Endothelial cell of umbilical vein (primary cell): ENCODE measurements at regions not wholly inside any gene's neighbourhood (a gene's known extent, or its start where the extent isn't known, plus 50 kb on each side); places are given as distances from the start of the nearest gene placed in this dataset.

Experiments
- BruUV-seq: library from RNA; stranded (reverse); fragments of 400-500 nt; replicated peaks from 2 replicates; lab custom pipeline; 2021; lab: Mats Ljungman, UMichigan
- CTCF ChIA-PET: fragments of 300-600, 350-600 bp; sonication (Branson Sonifier 250); formaldehyde crosslinking; loops from one replicate; lab custom pipeline; 2021; ENCODE audit warnings: antibody characterized with exemption, inconsistent platforms; lab: Charles Lee
- POLR2A ChIA-PET: fragments of 300-600, 350-600 bp; sonication (Branson Sonifier 250); formaldehyde crosslinking; loops from one replicate; lab custom pipeline; 2021; ENCODE audit warnings: antibody characterized with exemption, inconsistent platforms; lab: Charles Lee
- DNase-seq: peaks from one replicate; pipeline ENCODE4 v3.0.0-alpha.2; 2011; ENCODE audit warnings: low read depth, low spot score
- FAIRE-seq: peaks from 2 replicates; lab custom pipeline; 2011; peaks lifted over from hg19 to GRCh38; lab: Jason Lieb, UNC
- H2AFZ ChIP-seq: 2 replicates; pipeline ENCODE4 v1.6.0; 2012; ENCODE audit warnings: low read depth, low read length, control low read depth, inconsistent platforms
- H3K27ac ChIP-seq: 2 replicates; pipeline ENCODE4 v1.5.1; 2011; ENCODE audit warnings: low read depth, mild to moderate bottlenecking, control low read depth, low read length, moderate library complexity; ENCODE audit not compliant: insufficient read depth
- H3K27me3 ChIP-seq, 2 experiments: 2 replicates each; pipeline versions ENCODE4 v1.6.0 to v1.6.1; 2011; ENCODE audit warnings: low read length in 2 of 2, mixed read lengths in 1 of 2; ENCODE audit not compliant: control insufficient read depth in 2 of 2, insufficient read depth in 2 of 2
- H3K36me3 ChIP-seq, 2 experiments: 2 replicates in 1 of 2; 3 replicates in 1 of 2; pipeline ENCODE4 v1.5.1; 2011; ENCODE audit warnings: low read length in 2 of 2, mild to moderate bottlenecking in 1 of 2, moderate library complexity in 1 of 2; ENCODE audit not compliant: control insufficient read depth in 2 of 2, insufficient read depth in 2 of 2; ENCODE audit errors: extremely low read depth in 1 of 2
- H3K4me1 ChIP-seq: 3 replicates; pipeline ENCODE4 v1.5.1; 2011; ENCODE audit warnings: mild to moderate bottlenecking, low read length; ENCODE audit not compliant: control insufficient read depth, insufficient read depth; ENCODE audit errors: extremely low read depth
- H3K4me2 ChIP-seq: 2 replicates; pipeline ENCODE4 v1.6.1; 2011; ENCODE audit warnings: low read length, control low read depth, mixed read lengths; ENCODE audit not compliant: insufficient read depth
- H3K4me3 ChIP-seq, 3 experiments: fragments of 200-600 bp in 1 of 3; sonication (generic), shearing (Covaris generic) in 1 of 3; replicated peaks in 1 of 3; 2 replicates each; pipeline ENCODE4 v1.5.1; 2011 to 2016; ENCODE audit warnings: control low read depth in 3 of 3, low read length in 3 of 3, mild to moderate bottlenecking in 2 of 3, inconsistent platforms in 1 of 3, low read depth in 1 of 3, moderate library complexity in 1 of 3; ENCODE audit not compliant: insufficient read depth in 1 of 3
- H3K79me2 ChIP-seq: 2 replicates; pipeline ENCODE4 v1.6.0; 2012; ENCODE audit warnings: low read length, inconsistent platforms; ENCODE audit not compliant: control insufficient read depth, insufficient read depth
- H3K9ac ChIP-seq: replicated peaks from 2 replicates; pipeline ENCODE3; 2011; ENCODE audit warnings: low read length, control low read depth; ENCODE audit not compliant: insufficient read depth; ENCODE audit errors: extremely low read depth
- H3K9me1 ChIP-seq: replicated peaks from 3 replicates; pipeline ENCODE4 v1.6.0; 2011; ENCODE audit warnings: mild to moderate bottlenecking, low read length; ENCODE audit not compliant: control insufficient read depth, insufficient read depth; ENCODE audit errors: extremely low read depth
- H3K9me3 ChIP-seq: replicated peaks from 2 replicates; pipeline ENCODE4 v1.5.1; 2012; ENCODE audit warnings: low read length, inconsistent platforms; ENCODE audit not compliant: control insufficient read depth, insufficient read depth
- H4K20me1 ChIP-seq: replicated peaks from 2 replicates; pipeline ENCODE3; 2011; ENCODE audit warnings: mild to moderate bottlenecking, low read length; ENCODE audit not compliant: control insufficient read depth, insufficient read depth; ENCODE audit errors: extremely low read depth
- EZH2 ChIP-seq: IDR thresholded peaks from 2 replicates; pipeline ENCODE4 v1.6.1; 2012; ENCODE audit warnings: borderline replicate concordance, low read depth, mild to moderate bottlenecking, moderate library complexity, low read length, inconsistent platforms; ENCODE audit not compliant: severe bottlenecking
- FOS ChIP-seq: IDR thresholded peaks from 2 replicates; pipeline ENCODE4 v1.6.1; 2011; ENCODE audit warnings: mild to moderate bottlenecking, low read length, moderate library complexity, borderline replicate concordance; ENCODE audit not compliant: insufficient read depth
- GATA2 ChIP-seq: IDR thresholded peaks from 2 replicates; pipeline ENCODE4 v1.7.0; 2011; ENCODE audit warnings: low read depth, mild to moderate bottlenecking, moderate library complexity, mixed read lengths, low read length; ENCODE audit not compliant: insufficient read length, insufficient read depth
- JUN ChIP-seq: IDR thresholded peaks from 2 replicates; pipeline ENCODE4 v1.6.1; 2011; ENCODE audit warnings: borderline replicate concordance, low read depth; ENCODE audit not compliant: insufficient read length, insufficient read depth
- MYC ChIP-seq: IDR thresholded peaks from one replicate; pipeline ENCODE4 v1.6.1; 2011; ENCODE audit warnings: mild to moderate bottlenecking, low read depth, low read length
- POLR2A ChIP-seq: IDR thresholded peaks from 2 replicates; pipeline ENCODE4 v1.6.1; 2012; ENCODE audit warnings: low read depth, mild to moderate bottlenecking, control low read depth, low read length
- POLR2AphosphoS5 ChIP-seq: IDR thresholded peaks from 2 replicates; pipeline ENCODE4 v1.6.1; 2012; ENCODE audit warnings: low read depth, mild to moderate bottlenecking, control low read depth, low read length, moderate library complexity; ENCODE audit not compliant: insufficient read depth
- dilution Hi-C: fragments of 300-500 bp; cut with MboI; formaldehyde crosslinking; loops from one replicate; pipeline ENCODE4 v1.15.0; 2019; ENCODE audit warnings: low sequenced_read_pairs; ENCODE audit not compliant: extremely low pct_ligation_motif_present
- intact Hi-C: fragments of 100-400 bp; cut with micrococcal nuclease; formaldehyde crosslinking; loops from one replicate; pipeline ENCODE4 v1.10.0; 2022
- TF ChIP-seq, protein P1 (sequence below), 2 donors: IDR thresholded peaks; 1 replicate in 1 of 2; 2 replicates in 1 of 2; pipeline ENCODE4 v1.5.1; 2011; ENCODE audit warnings: low read length in 2 of 2, mild to moderate bottlenecking in 2 of 2, moderate library complexity in 2 of 2, control low read depth in 1 of 2, inconsistent platforms in 1 of 2, low read depth in 1 of 2; ENCODE audit not compliant: insufficient read depth in 1 of 2; ENCODE audit errors: extremely low read depth in 1 of 2
- TF ChIP-seq, protein P2 (sequence below): IDR thresholded peaks from 2 replicates; pipeline ENCODE4 v1.6.1; 2011; ENCODE audit not compliant: insufficient read depth, insufficient read length

DNA sequence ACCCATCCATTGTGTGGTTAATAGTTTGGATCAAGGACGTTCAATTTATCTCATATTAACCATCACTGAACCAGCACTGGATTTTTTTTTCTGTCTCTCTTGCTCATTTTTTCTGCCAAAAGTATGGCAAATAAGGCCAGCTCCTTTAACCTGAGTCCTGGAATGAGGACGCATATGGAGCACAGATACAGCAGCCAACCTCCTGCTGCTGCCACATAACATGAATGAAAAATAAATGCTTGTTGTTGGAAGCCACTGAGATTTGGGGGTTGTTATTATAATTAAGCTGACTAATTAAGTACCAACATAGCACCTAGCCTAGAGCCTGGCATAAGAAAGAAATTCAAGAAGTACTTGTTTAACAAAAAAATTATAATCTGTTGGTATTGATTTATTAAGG, 335.3 kb upstream of the DUSP10 start:
- Histone ChIP-seq H3K4me1 (no peaks in the 10 kb centered on the region), H3K27ac (no peak overlapping the region), H3K9ac (no peak overlapping the region), H3K36me3 (no peaks in the 10 kb centered on the region), H3K27me3 (no peaks in the 10 kb centered on the region), H3K4me3 (no peak overlapping the region), H3K79me2 (no peaks in the 10 kb centered on the region), H2AFZ (no peak overlapping the region), H3K4me2 (no peak overlapping the region), H4K20me1 (no peaks in the 10 kb centered on the region), H3K9me3 (no peaks in the 10 kb centered on the region), H3K9me1 (no peaks in the 10 kb centered on the region)
- DNase-seq: no peak
- CTCF ChIA-PET: no interaction called here
- dilution Hi-C loops: no loop called here
- POLR2A ChIA-PET: no interaction called here
- no peak for FAIRE-seq
- intact Hi-C loops: no loop called here
- TF ChIP-seq, protein P1, sequence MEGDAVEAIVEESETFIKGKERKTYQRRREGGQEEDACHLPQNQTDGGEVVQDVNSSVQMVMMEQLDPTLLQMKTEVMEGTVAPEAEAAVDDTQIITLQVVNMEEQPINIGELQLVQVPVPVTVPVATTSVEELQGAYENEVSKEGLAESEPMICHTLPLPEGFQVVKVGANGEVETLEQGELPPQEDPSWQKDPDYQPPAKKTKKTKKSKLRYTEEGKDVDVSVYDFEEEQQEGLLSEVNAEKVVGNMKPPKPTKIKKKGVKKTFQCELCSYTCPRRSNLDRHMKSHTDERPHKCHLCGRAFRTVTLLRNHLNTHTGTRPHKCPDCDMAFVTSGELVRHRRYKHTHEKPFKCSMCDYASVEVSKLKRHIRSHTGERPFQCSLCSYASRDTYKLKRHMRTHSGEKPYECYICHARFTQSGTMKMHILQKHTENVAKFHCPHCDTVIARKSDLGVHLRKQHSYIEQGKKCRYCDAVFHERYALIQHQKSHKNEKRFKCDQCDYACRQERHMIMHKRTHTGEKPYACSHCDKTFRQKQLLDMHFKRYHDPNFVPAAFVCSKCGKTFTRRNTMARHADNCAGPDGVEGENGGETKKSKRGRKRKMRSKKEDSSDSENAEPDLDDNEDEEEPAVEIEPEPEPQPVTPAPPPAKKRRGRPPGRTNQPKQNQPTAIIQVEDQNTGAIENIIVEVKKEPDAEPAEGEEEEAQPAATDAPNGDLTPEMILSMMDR (IDR thresholded peaks at IDR 0.05; ENCODE audit: extremely low read depth in 1 of 2, insufficient read depth in 1 of 2, low read depth in 1 of 2, low read length in 2 of 2): no peak
- no peak for TF ChIP-seq FOS
- TF ChIP-seq EZH2: no peak
- no peak for TF ChIP-seq POLR2A
- TF ChIP-seq, protein P2, sequence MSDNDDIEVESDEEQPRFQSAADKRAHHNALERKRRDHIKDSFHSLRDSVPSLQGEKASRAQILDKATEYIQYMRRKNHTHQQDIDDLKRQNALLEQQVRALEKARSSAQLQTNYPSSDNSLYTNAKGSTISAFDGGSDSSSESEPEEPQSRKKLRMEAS: no peak
- TF ChIP-seq JUN: no peak
- TF ChIP-seq GATA2: no peak
- TF ChIP-seq POLR2AphosphoS5: no peak
- TF ChIP-seq MYC: no peak
- no TSS peak for BruUV-seq
